NCI-H345 treated with DMSO at 0.1 percent for 48 hours (cell line): ENCODE measurements at regions not wholly inside any gene's neighbourhood (a gene's known extent, or its start where the extent isn't known, plus 50 kb on each side); places are given as distances from the start of the nearest gene placed in this dataset.

Source experiments
- DNase-seq: peaks from one replicate; lab custom pipeline; 2025; ENCODE audit not compliant: unreplicated experiment; lab: John Stamatoyannopoulos, UW

DNA sequence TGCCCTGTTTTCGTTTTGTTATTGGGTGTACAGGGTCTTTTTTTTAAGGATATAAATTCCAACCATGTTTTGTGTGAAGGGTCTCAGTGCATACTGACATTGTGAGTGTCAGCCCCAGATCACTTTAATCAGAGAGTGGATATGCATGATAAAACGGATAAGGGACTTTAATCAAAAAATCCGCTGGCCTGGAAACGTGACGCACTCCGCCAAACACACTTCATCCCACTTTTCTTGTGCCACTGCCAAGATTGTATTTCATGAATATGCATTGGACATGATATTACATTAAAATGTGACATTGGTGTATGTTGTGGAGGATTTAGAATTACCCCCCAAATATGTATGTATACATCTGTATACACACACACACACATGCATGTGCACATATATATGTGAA, 273.1 kb downstream of the VRK1 start:
- DNase-seq, result no peak

DNA sequence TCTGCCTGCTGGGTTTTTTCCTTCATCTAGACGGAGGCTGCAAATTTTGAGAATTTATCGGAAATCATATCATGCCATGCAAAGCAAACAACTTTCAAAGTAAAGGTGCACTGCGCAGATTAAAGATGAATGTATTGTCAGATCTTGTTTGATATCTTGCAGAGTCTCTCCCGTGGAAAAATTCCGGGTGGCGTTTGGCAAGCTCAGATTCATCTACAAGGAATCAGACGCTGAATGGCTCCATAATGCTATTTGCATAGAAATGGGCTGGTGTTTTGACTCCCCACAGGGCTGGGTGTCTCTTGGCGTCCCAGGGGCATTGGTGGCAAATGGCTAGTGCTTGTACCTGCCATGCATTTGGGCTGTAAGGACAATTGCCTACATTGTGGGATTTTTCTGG, 274.0 kb downstream of the VRK1 start:
- DNase-seq, result no peak

DNA sequence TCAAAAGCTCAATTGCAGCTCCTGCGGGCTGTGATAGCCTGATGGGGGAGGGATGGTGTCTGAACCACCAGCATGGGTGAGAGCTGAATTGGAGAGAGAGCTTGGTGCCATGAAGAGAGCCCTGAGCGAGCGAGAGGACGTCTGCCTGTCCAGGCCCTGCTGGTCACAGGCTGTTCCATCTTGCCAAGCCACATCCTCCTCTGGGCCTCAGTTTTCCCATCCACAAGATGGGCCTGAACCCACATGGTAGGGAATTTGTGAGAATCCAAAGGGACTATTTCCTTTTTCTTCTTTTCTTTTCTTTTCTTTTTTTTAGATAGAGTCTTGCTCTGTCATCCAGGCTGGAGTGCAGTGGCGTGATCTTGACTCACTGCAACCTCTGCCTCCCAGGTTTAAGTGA, 276.4 kb downstream of the VRK1 start:
- DNase-seq, result no peak

DNA sequence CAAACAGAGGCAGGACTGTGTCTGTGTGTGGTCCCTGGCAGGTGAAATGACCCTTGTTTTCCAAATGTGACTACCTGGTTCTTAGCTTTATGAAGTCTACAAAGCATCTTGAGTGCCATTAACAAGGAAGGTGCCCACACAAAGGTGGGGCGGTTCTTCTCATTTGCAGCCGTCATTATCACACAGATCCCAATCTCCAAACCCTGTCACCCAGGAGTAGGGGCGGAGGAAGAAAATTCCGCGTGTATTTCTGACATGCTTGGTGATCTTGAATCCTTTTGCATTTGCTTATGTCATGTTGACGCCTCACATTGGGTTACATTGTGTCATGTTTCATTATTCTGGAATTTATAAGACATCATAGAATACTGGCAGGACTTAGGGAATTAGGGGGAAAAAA, 277.3 kb downstream of the VRK1 start:
- DNase-seq, result no peak

DNA sequence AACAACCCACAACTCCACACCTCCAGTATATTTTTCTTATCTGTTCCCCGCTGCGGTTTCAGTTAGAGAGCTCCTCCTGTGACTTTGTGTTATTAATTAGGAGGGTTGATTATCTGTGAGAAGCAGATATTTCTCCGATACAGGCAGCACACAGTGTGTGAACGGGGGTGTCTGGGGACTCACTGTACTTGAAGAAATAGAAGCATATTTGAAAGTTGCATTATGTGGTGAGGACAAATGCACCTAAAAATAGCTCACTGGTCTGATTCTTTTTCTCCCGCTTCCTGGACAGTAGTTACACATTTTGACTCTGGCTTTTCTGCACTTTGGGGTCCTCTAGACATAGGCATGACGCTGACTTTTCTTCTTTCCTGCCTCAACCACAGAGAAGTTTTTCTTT, 277.7 kb downstream of the VRK1 start:
- DNase-seq, result no peak

DNA sequence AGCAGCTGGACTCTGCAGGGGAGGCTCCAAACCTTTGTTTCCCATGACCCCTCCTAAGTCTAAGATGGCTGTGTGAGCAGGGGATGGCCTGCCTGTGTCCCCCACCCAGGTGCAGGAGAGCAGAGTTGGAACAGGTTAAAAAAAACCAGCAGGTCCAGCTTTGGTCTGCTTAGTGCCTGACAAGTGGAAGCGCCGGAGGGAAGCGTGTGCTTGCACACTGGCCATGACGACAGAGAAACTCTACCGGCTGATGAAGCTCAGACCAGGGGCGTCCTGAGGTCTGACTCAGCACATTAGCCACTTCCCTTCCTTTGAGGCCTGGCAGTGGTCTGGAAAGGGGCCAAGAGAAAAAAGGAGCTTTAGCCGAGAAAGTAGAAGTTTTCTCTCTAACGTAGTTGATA, 280.1 kb downstream of the VRK1 start:
- DNase-seq, result no peak

DNA sequence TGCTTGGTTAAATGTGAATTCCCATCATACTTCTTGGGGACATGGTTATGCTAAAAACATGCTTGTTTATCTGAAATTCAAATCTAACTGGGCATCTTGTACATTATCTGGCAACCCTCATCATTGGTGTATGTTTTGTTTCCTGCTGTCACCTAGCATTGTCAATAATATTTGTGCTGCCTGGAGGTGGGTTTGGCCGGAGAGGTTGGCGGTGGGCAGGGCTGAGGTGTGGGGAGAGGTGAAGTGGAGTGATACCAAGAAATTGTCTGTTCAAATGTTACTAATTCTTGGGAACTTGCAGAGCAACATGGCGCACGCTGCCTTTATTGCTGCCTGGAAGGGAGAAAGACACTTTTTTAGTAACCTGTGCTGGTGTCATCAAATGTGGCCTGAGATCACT, 280.5 kb downstream of the VRK1 start:
- DNase-seq, result no peak

DNA sequence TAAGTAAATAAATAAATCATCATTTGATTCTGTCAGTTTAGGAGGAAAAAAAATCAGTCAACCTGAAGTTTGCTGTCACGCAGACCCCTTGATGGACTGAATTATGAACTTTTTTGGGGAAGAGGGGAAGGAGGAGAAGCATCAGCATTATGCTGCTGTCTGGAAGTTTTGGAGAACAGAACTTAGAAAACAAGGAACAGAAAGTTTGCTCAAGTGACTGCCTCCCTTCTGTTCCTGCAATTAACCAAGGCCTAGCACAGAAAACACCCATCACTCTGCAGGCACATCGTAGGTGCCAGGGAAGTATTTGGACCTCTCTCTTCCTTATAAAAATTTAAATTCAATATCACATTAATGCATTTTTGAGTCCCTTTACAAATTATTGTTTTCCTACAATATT, 283.8 kb downstream of the VRK1 start:
- DNase-seq, result no peak

DNA sequence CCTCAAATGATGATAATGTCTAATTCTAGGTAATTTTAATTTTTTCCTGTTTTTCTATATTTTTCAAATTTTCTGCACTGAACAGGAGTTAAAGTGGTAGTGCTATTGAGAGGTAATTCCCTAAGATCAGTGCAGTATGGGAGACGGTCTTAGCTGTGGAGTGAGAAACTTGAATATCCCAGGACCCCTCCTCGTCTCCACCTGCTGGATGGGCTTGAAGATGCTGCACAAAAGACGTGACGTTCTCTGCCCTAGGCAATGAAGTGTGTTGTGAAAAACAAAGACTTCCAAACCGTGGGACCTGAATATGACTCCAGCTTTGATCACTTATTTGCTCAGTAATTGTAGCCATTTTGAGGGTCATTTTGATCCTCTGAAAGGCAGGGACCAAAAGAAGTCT, 298.1 kb downstream of the VRK1 start:
- DNase-seq, result no peak

DNA sequence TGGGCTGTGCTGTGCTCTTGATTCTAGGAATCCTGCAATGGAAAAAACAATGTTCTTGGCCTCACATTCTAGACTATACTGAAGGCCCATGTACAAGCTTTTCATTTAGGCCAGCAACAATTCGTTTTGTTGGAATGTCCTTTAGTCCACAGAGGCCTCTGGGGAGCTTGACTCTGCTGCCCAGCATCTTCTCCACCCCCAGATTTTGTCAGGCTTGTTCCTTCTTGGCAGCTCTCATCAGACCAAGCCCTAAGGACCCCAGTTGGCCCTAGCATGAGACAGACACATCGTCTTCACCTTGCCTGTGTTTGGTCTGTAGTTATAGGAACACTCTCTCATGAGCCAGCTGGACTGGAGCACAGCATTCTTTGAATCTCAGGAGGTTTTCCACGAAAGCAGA, 300.1 kb downstream of the VRK1 start:
- no peak for DNase-seq

DNA sequence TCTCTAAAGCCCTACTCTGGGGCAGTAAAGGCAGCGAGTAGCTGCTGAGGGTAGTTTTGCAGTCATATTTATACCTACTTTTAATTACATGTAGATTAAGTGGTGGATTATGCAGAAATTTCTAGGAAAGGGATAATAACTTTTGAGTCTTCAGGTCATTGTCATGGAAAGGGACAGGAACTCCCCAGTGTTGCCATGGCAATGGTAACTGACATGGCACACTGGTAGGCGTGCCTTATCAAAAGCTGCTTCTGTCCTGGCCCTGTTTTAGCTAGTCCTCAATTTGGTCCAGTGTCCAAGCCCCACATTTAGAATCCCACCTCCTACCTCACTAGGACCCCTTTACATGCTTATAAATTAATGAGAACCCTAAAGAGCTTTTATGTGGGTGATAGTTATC, 303.1 kb downstream of the VRK1 start:
- DNase-seq, result no peak

DNA sequence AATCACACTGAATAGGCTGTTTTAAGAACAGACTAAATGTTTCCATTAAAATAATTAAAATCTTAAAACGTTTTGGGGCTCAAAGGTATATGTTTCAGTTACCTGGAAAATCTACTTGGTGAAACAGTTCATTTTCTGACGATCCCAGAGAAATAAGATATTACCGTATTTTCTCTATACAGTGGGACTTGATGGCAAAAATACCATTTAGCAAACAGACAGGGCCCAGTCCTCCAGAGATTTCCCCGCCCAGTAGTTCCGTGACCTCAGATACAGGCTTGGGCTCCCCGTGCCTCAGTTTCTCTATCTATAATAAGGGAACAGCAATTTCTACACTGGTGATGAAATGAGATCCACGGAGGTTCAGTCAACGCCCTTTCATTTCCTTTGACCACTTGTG, 304.4 kb downstream of the VRK1 start:
- no peak for DNase-seq

DNA sequence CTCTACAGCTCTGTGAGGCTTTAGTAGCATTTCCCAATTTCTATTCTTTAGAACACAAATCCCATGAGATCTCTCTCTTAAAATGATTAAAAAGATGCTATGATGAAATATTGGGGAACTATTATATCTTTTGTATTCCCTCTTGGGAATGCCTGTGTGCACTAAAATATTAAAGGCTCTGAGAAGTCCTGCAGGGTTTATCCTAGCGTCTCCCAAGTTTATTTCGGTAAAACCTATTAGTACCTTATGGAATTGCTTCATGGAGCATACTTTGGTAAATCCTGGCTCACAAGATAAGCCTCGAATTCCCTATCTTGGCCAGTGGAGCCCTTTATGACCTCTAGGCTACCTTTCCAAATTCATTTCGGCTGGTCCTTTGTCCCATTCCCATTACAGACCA, 306.8 kb downstream of the VRK1 start:
- DNase-seq, result no peak

DNA sequence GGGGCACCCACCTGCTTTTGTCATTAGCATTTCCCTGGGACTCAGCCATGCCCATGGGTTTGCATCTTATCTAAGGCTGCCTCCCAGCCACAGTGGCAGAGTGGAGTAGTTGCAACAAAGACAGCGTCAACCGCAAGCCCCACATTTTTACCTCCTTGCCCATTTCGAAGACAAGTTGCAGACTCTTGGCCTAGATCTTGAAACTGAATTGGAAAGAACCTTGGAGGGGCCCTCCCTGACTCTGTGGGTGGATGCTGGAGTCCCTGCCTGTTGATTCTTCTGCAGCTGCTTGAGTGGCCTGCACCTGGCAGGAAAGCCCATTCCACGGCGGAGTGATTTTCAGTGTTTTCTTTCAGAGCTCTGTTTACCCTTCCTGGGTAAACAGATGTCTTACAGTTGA, 309.0 kb downstream of the VRK1 start:
- no peak for DNase-seq

DNA sequence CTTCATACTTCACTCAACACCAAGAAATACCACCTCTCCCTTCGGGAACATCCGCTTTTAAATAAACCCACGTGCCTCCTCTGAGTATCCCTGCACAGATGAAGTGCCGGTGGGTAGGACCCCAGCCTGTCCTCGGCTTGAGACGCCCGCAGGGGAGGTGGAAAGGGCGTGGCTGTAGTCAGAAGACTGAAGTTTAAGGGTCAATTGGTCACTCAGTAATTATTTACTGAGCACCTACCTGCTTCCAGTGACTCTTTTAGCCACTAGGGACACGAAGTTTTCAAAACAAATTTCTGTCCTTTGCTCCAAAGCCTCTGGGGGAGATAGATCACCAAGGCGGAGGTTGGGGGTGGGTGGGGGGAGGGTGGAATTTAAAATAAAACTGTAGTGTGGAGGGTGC, 309.4 kb downstream of the VRK1 start:
- DNase-seq, result no peak

DNA sequence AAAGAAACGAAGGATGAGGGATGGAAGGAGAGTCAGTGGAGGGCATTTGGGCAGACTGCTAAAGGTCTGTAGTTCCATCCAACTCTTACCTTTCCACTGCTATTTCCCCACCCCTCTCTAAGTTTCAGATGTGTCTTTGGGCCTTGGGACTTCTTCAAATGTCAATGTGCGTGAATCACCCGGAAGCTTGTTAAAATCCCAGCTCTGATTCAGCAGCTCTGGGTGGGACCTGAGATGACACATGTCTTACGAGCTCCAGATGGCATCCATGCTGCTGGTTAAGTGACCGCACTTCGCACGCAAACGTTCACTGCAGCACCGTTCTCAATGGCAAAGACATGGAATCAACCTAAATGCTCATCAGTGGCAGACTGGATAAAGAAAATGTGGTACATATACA, 309.9 kb downstream of the VRK1 start:
- DNase-seq, result no peak

DNA sequence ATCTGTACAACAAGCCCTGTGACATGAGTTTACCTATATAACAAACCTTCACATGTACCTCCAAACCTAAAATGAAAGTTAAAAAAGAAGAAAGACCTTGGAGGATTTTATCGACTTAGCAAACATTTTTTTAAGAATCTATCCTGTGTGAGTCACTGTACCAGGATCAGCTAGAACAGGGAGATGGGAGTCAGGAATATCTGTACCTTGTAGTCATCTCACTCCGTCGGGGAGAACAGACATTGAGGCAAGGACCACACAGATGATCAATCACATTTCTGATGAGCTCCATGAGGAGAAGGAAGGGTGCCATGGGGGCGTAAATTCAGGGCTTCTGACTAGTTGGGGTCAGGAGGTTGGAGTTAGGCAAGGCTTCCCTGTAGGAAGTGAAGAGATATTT, 310.6 kb downstream of the VRK1 start:
- no peak for DNase-seq

DNA sequence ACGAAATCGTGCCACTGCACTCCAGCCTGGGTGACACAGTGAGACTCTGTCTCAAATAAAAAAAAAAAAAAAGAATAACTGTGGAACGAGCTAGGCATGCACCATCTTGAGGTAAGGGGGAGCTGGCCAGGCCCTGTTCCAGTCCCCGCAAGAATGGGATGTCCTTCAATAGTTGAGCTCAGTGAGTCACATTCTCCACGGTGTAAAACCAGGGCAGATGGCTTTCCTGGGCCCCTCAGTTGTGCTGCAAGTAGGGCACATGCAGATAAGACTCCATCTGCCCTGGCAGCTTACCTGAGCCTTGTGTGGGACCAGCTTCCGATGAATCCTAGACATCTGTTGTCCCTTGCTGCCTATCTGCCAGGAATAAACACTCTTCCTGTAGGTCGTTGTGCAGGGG, 312.1 kb downstream of the VRK1 start:
- no peak for DNase-seq

DNA sequence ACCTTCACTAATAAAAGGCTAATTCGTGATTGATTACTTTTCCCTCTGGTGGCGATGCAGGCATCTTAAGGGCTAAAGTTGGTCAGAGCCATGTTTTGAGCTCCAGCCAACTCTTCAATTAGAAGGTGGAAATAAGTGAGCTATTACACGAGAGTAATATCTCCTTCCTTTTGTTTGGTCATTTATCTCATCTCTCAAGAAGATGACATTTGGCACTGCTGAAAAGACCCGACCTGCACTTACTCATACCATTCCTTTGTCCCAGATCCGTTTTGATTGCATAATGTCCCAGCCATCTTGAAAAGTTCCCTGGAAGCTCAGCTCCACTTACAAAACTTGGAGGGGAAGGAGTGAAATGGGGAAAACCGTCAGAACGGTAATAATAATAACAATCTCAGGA, 316.2 kb downstream of the VRK1 start:
- DNase-seq, result no peak

DNA sequence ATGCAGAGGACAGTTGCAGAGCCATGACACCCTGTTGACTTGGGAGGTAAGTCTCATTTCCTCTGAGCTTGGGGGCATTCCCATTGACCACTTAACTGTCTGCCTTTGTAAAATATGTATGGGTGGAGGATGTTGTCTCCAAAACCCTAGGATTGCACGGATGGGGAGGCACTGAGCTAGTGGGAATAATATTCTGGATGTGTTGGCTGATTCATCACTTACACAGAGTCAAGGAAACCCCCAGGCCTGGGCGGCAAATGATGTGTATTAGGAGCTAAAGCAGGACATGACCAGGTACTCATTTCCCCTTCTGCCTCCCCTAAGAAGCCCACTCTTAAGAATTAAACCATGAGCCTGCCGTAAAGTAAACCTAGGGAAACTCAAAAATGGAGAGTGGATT, 319.4 kb downstream of the VRK1 start:
- DNase-seq, result no peak

DNA sequence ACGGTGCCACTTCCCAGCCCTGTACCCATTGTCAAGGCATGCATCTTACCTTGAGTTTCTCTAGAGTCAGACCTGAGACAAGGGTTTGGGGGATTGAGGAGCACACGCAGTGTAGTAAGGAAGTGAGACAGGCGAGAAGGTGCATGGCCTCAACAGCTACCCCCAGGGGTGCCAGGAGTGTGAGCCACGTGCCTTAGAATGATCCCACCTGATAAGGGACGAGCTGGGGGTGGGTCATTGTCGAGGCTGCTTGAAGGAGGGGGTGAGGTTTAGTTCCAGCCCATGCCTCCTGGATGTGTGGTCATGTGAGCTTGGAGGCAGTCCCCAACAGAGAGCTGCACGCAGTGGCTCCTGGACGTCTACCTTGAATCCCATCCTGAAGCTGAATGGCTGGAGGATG, 320.5 kb downstream of the VRK1 start:
- no peak for DNase-seq

DNA sequence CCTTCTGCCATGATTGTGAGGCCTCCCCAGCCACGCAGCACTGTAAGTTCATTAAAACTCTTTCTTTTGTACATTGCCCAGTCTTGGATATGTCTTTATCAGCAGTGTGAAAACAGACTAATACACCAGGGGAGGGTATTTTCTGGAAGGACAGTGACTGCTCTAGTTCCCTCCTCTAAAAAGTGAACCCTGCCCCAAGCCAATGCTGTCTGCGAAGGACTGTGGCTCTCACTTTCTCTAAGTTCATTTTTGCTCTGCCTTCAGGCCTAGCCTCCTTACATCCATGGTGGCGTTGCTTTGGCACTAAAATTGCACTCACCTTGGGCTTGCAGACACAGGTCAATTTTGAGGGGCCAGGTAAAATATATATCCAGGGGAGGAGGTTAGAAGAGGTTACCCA, 323.0 kb downstream of the VRK1 start:
- no peak for DNase-seq

DNA sequence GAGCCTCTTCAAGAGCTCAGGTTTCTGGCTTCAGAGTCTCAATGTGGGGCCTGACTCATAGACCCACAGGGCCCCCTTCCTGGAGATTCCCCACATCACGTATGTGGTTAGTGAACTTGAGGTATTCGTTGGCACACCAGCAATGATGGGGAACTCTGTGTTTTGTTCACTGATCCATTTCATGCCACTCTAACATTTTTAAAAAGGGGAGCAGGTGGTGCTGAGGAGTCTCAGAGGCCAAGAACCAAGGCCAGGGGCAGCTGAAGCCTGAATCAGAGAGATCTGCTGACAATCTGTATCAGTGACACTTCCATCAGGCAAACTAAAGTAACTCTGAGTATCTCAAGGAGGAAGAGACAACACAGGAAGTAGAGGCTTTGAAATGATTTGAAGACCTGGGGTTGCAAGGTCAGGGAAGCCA, 323.4 kb downstream of the VRK1 start:
- DNase-seq, result no peak

DNA sequence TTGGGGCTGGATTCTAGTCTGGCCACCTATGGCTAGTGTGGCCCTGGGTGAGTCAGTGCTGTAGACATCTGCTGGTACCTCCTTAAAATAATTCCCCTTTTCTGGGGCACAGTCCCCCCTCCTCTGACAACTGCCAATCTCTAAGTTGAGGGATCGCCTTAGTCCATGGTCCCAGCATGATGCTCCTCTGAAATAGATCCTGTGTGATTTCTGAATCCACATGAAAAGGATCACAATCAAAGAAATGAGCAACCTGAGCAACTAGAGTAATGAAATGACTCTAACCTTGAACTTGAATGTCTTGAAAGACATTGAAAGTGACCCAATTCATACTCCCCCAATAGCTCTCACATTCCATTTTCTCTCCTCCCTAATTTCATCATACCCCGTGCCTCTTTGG, 332.5 kb downstream of the VRK1 start:
- DNase-seq, result no peak
